Urinary bladder (tissue), 3 donors: ENCODE measurements at regions not wholly inside any gene's neighbourhood (a gene's known extent, or its start where the extent isn't known, plus 50 kb on each side); places are given as distances from the start of the nearest gene placed in this dataset.

Experiments used
- DNase-seq: peaks from one replicate; pipeline ENCODE4 v3.0.0-alpha.2; 2015; ENCODE audit errors: extremely low spot score
- H3K27ac ChIP-seq: one replicate; pipeline ENCODE4 v1.5.1; 2013; ENCODE audit warnings: low read depth, mild to moderate bottlenecking, moderate library complexity
- H3K36me3 ChIP-seq: one replicate; pipeline ENCODE4 v1.6.1; 2013; ENCODE audit warnings: mild to moderate bottlenecking, moderate library complexity; ENCODE audit not compliant: insufficient read depth
- H3K4me1 ChIP-seq: one replicate; pipeline ENCODE4 v1.6.1; 2013; ENCODE audit warnings: mild to moderate bottlenecking, moderate library complexity; ENCODE audit not compliant: insufficient read depth
- H3K4me3 ChIP-seq: one replicate; pipeline ENCODE4 v1.5.1; 2013; ENCODE audit warnings: low read depth, low read length
- WGBS: extraction: QIAGEN DNeasy Blood & Tissue Kit; methylation state at CpG from one replicate; pipeline ENCODE4 v1.1.7; 2013; 5-methylcytosine and 5-hydroxymethylcytosine counted together
- donor health status: healthy with polysubstance abuse.
- donor health status: healthy.

- Histone ChIP-seq H3K4me1 (no peaks in the 10 kb centered on the region), H3K27ac (no peak overlapping the region), H3K36me3 (no peaks in the 10 kb centered on the region), H3K4me3 (no peak overlapping the region)
- 72% methylated on average over 4 of the region's 4 CpGs for WGBS
- no peak for DNase-seq
Observed at GRCh38 chr5:7955476-7955875, 86.5 kb downstream of the MTRR start.

GRCh38 chr5:7957329-7957728, 88.4 kb downstream of the MTRR start:
- Histone ChIP-seq H3K27ac (no peak overlapping the region), H3K36me3 (no peaks in the 10 kb centered on the region), H3K4me3 (no peak overlapping the region), H3K4me1 (no peaks in the 10 kb centered on the region)
- WGBS: 72% methylated on average over 4 of the region's 4 CpGs
- no peak for DNase-seq

- Histone ChIP-seq H3K4me3 (no peak overlapping the region), H3K36me3 (no peaks in the 10 kb centered on the region), H3K4me1 (no peaks in the 10 kb centered on the region), H3K27ac (no peak overlapping the region)
- WGBS: 85% methylated on average over 7 of the region's 7 CpGs
- DNase-seq: no peak
Observed at GRCh38 chr5:7960142-7960541, 91.2 kb downstream of the MTRR start.

GRCh38 chr5:7961540-7961939, 92.6 kb downstream of the MTRR start:
- no peak overlapping the region for H3K27ac ChIP-seq

GRCh38 chr5:7970816-7971215, 101.9 kb downstream of the MTRR start:
- no peaks in the 10 kb centered on the region for H3K36me3 ChIP-seq
- H3K27ac ChIP-seq: no peak overlapping the region
- no peak for DNase-seq
- no peak overlapping the region for H3K4me3 ChIP-seq
- 93% methylated on average over 3 of the region's 3 CpGs for WGBS
- no peaks in the 10 kb centered on the region for H3K4me1 ChIP-seq

More at GRCh38 chr5:7961540-7961939, 92.6 kb downstream of the MTRR start:
- H3K36me3 ChIP-seq: no peaks in the 10 kb centered on the region
- H3K4me1 ChIP-seq: no peaks in the 10 kb centered on the region
- 70% methylated on average over 6 of the region's 6 CpGs for WGBS
- DNase-seq: no peak
- H3K4me3 ChIP-seq: no peak overlapping the region

- Histone ChIP-seq H3K4me3 (no peak overlapping the region), H3K36me3 (no peaks in the 10 kb centered on the region), H3K4me1 (no peaks in the 10 kb centered on the region), H3K27ac (no peak overlapping the region)
- WGBS: 88% methylated on average over 5 of the region's 5 CpGs
- no peak for DNase-seq
Observed at GRCh38 chr5:7976411-7977190, 107.7 kb downstream of the MTRR start.

- no peaks in the 10 kb centered on the region for H3K36me3 ChIP-seq
- WGBS: 37% methylated on average over 1 of the region's 1 CpG
Observed at GRCh38 chr5:7978114-7978513, 109.2 kb downstream of the MTRR start.

GRCh38 chr5:7978991-7979390, 110.0 kb downstream of the MTRR start:
- H3K27ac ChIP-seq: no peak overlapping the region
- DNase-seq: no peak
- WGBS: 80% methylated on average over 2 of the region's 2 CpGs
- H3K4me1 ChIP-seq: no peaks in the 10 kb centered on the region
- H3K36me3 ChIP-seq: no peaks in the 10 kb centered on the region
- H3K4me3 ChIP-seq: no peak overlapping the region

More at GRCh38 chr5:7978114-7978513, 109.2 kb downstream of the MTRR start:
- no peak for DNase-seq
- Histone ChIP-seq H3K4me1 (no peaks in the 10 kb centered on the region), H3K4me3 (no peak overlapping the region), H3K27ac (no peak overlapping the region)

GRCh38 chr5:7980881-7981280, 111.9 kb downstream of the MTRR start:
- Histone ChIP-seq H3K4me3 (no peak overlapping the region), H3K4me1 (no peaks in the 10 kb centered on the region), H3K36me3 (no peaks in the 10 kb centered on the region), H3K27ac (no peak overlapping the region)
- no peak for DNase-seq
- 88% methylated on average over 1 of the region's 1 CpG for WGBS

- Histone ChIP-seq H3K4me3 (no peak overlapping the region), H3K4me1 (no peaks in the 10 kb centered on the region), H3K36me3 (no peaks in the 10 kb centered on the region), H3K27ac (no peak overlapping the region)
- 94% methylated on average over 18 of the region's 18 CpGs for WGBS
- no peak for DNase-seq
Observed at GRCh38 chr5:7983433-7983832, 114.5 kb downstream of the MTRR start.

- DNase-seq: no peak
- H3K27ac ChIP-seq: no peak overlapping the region
- H3K4me3 ChIP-seq: no peak overlapping the region
- 80% methylated on average over 7 of the region's 7 CpGs for WGBS
- no peaks in the 10 kb centered on the region for H3K36me3 ChIP-seq
- H3K4me1 ChIP-seq: no peaks in the 10 kb centered on the region
Observed at GRCh38 chr5:7991125-7991821, 122.3 kb downstream of the MTRR start.

GRCh38 chr5:7995688-7996294, 126.8 kb downstream of the MTRR start:
- no peaks in the 10 kb centered on the region for H3K4me1 ChIP-seq
- no peak overlapping the region for H3K4me3 ChIP-seq
- no peak overlapping the region for H3K27ac ChIP-seq
- no peak for DNase-seq
- no peaks in the 10 kb centered on the region for H3K36me3 ChIP-seq
- 89% methylated on average over 9 of the region's 9 CpGs for WGBS

GRCh38 chr5:8005416-8005815, 136.5 kb downstream of the MTRR start:
- no peaks in the 10 kb centered on the region for H3K4me1 ChIP-seq
- no peak for DNase-seq

More at GRCh38 chr5:8005416-8005815, 136.5 kb downstream of the MTRR start:
- no peaks in the 10 kb centered on the region for H3K36me3 ChIP-seq
- WGBS: 78% methylated on average over 4 of the region's 4 CpGs
- H3K27ac ChIP-seq: no peak overlapping the region
- H3K4me3 ChIP-seq: no peak overlapping the region
